ENCODE measurements at regions not wholly inside any gene's neighbourhood (a gene's known extent, or its start where the extent isn't known, plus 50 kb on each side); places are given as distances from the start of the nearest gene placed in this dataset.

- Histone ChIP-seq H3K36me3 (ENCODE audit: control insufficient read depth, insufficient read depth, low read length) (no peaks in the 10 kb centered on the region), H3K27ac (ENCODE audit: insufficient read depth, low read depth, low read length, poor library complexity, severe bottlenecking) (no peak overlapping the region), H3K9me3 (ENCODE audit: control insufficient read depth, low read length) (no peaks in the 10 kb centered on the region), H3K4me3 (ENCODE audit: insufficient read depth, low read depth, low read length) (no peak overlapping the region), H3K4me1 (ENCODE audit: control insufficient read depth, insufficient read depth, low read length) (no peaks in the 10 kb centered on the region), H3K27me3 (ENCODE audit: control insufficient read depth, insufficient read depth, low read length, poor library complexity, severe bottlenecking) (no peaks in the 10 kb centered on the region)
Measured at GRCh38 chr4:136651932-136652331, 880.4 kb downstream of the PCDH18 start.

GRCh38 chr4:136651278-136651667 is 881.0 kb downstream of the PCDH18 start:
- H3K4me1 ChIP-seq (ENCODE audit: control insufficient read depth, insufficient read depth, low read length) = no peaks in the 10 kb centered on the region
- H3K27ac ChIP-seq (ENCODE audit: insufficient read depth, low read depth, low read length, poor library complexity, severe bottlenecking) = no peak overlapping the region
- H3K4me3 ChIP-seq (ENCODE audit: insufficient read depth, low read depth, low read length) = no peak overlapping the region
- no peaks in the 10 kb centered on the region for H3K36me3 ChIP-seq (ENCODE audit: control insufficient read depth, insufficient read depth, low read length)
- no peaks in the 10 kb centered on the region for H3K9me3 ChIP-seq (ENCODE audit: control insufficient read depth, low read length)
- 87% methylated on average over 1 of the region's 1 CpG; no CpG with 5 or more reads in 1 of the 2 experiments for WGBS, 2 experiments
- no peaks in the 10 kb centered on the region for H3K27me3 ChIP-seq (ENCODE audit: control insufficient read depth, insufficient read depth, low read length, poor library complexity, severe bottlenecking)

GRCh38 chr4:136650541-136651277 is 881.6 kb downstream of the PCDH18 start:
- no peaks in the 10 kb centered on the region for H3K27me3 ChIP-seq (ENCODE audit: control insufficient read depth, insufficient read depth, low read length, poor library complexity, severe bottlenecking)
- H3K27ac ChIP-seq (ENCODE audit: insufficient read depth, low read depth, low read length, poor library complexity, severe bottlenecking) = no peak overlapping the region
- H3K9me3 ChIP-seq (ENCODE audit: control insufficient read depth, low read length) = no peaks in the 10 kb centered on the region
- H3K36me3 ChIP-seq (ENCODE audit: control insufficient read depth, insufficient read depth, low read length) = no peaks in the 10 kb centered on the region
- H3K4me1 ChIP-seq (ENCODE audit: control insufficient read depth, insufficient read depth, low read length) = no peaks in the 10 kb centered on the region
- H3K4me3 ChIP-seq (ENCODE audit: insufficient read depth, low read depth, low read length) = no peak overlapping the region
- WGBS, 2 experiments = 82 to 83% methylated on average over 4 to 5 of the region's 5 CpGs

GRCh38 chr4:136644279-136644678 is 888.0 kb downstream of the PCDH18 start:
- no peaks in the 10 kb centered on the region for H3K4me1 ChIP-seq (ENCODE audit: control insufficient read depth, insufficient read depth, low read length)
- no peaks in the 10 kb centered on the region for H3K9me3 ChIP-seq (ENCODE audit: control insufficient read depth, low read length)
- no peaks in the 10 kb centered on the region for H3K36me3 ChIP-seq (ENCODE audit: control insufficient read depth, insufficient read depth, low read length)
- no peak overlapping the region for H3K27ac ChIP-seq (ENCODE audit: insufficient read depth, low read depth, low read length, poor library complexity, severe bottlenecking)
- no peak overlapping the region for H3K4me3 ChIP-seq (ENCODE audit: insufficient read depth, low read depth, low read length)
- no peaks in the 10 kb centered on the region for H3K27me3 ChIP-seq (ENCODE audit: control insufficient read depth, insufficient read depth, low read length, poor library complexity, severe bottlenecking)

- Histone ChIP-seq H3K27ac (ENCODE audit: insufficient read depth, low read depth, low read length, poor library complexity, severe bottlenecking) (no peak overlapping the region), H3K27me3 (ENCODE audit: control insufficient read depth, insufficient read depth, low read length, poor library complexity, severe bottlenecking) (no peaks in the 10 kb centered on the region), H3K36me3 (ENCODE audit: control insufficient read depth, insufficient read depth, low read length) (no peaks in the 10 kb centered on the region), H3K4me3 (ENCODE audit: insufficient read depth, low read depth, low read length) (no peak overlapping the region), H3K9me3 (ENCODE audit: control insufficient read depth, low read length) (no peaks in the 10 kb centered on the region), H3K4me1 (ENCODE audit: control insufficient read depth, insufficient read depth, low read length) (no peaks in the 10 kb centered on the region)
- WGBS, 2 experiments = 93 to 97% methylated on average over 2 of the region's 2 CpGs
Measured at GRCh38 chr4:136643416-136643815, 888.9 kb downstream of the PCDH18 start.

GRCh38 chr4:136637071-136637777 is 895.1 kb downstream of the PCDH18 start:
- H3K27ac ChIP-seq (ENCODE audit: insufficient read depth, low read depth, low read length, poor library complexity, severe bottlenecking) = no peak overlapping the region
- 75 to 81% methylated on average over 9 of the region's 9 CpGs for WGBS, 2 experiments

GRCh38 chr4:136636155-136636554 is 896.1 kb downstream of the PCDH18 start:
- H3K27me3 ChIP-seq (ENCODE audit: control insufficient read depth, insufficient read depth, low read length, poor library complexity, severe bottlenecking) = no peaks in the 10 kb centered on the region
- no peaks in the 10 kb centered on the region for H3K36me3 ChIP-seq (ENCODE audit: control insufficient read depth, insufficient read depth, low read length)
- no peaks in the 10 kb centered on the region for H3K4me1 ChIP-seq (ENCODE audit: control insufficient read depth, insufficient read depth, low read length)
- 94% methylated on average over 10 of the region's 10 CpGs for WGBS, 2 experiments
- H3K27ac ChIP-seq (ENCODE audit: insufficient read depth, low read depth, low read length, poor library complexity, severe bottlenecking) = no peak overlapping the region
- no peak overlapping the region for H3K4me3 ChIP-seq (ENCODE audit: insufficient read depth, low read depth, low read length)
- no peaks in the 10 kb centered on the region for H3K9me3 ChIP-seq (ENCODE audit: control insufficient read depth, low read length)

More at GRCh38 chr4:136637071-136637777, 895.1 kb downstream of the PCDH18 start:
- no peaks in the 10 kb centered on the region for H3K9me3 ChIP-seq (ENCODE audit: control insufficient read depth, low read length)
- H3K4me1 ChIP-seq (ENCODE audit: control insufficient read depth, insufficient read depth, low read length) = no peaks in the 10 kb centered on the region
- H3K27me3 ChIP-seq (ENCODE audit: control insufficient read depth, insufficient read depth, low read length, poor library complexity, severe bottlenecking) = no peaks in the 10 kb centered on the region
- H3K4me3 ChIP-seq (ENCODE audit: insufficient read depth, low read depth, low read length) = no peak overlapping the region
- H3K36me3 ChIP-seq (ENCODE audit: control insufficient read depth, insufficient read depth, low read length) = no peaks in the 10 kb centered on the region

GRCh38 chr4:136634121-136634520 is 898.2 kb downstream of the PCDH18 start:
- no peaks in the 10 kb centered on the region for H3K27me3 ChIP-seq (ENCODE audit: control insufficient read depth, insufficient read depth, low read length, poor library complexity, severe bottlenecking)
- no peaks in the 10 kb centered on the region for H3K4me1 ChIP-seq (ENCODE audit: control insufficient read depth, insufficient read depth, low read length)
- 85 to 96% methylated on average over 2 of the region's 2 CpGs for WGBS, 2 experiments
- no peak overlapping the region for H3K27ac ChIP-seq (ENCODE audit: insufficient read depth, low read depth, low read length, poor library complexity, severe bottlenecking)
- no peak overlapping the region for H3K4me3 ChIP-seq (ENCODE audit: insufficient read depth, low read depth, low read length)
- H3K9me3 ChIP-seq (ENCODE audit: control insufficient read depth, low read length) = no peaks in the 10 kb centered on the region
- H3K36me3 ChIP-seq (ENCODE audit: control insufficient read depth, insufficient read depth, low read length) = no peaks in the 10 kb centered on the region

- H3K36me3 ChIP-seq (ENCODE audit: control insufficient read depth, insufficient read depth, low read length) = no peaks in the 10 kb centered on the region
- 83 to 98% methylated on average over 2 to 3 of the region's 3 CpGs for WGBS, 2 experiments
- no peaks in the 10 kb centered on the region for H3K27me3 ChIP-seq (ENCODE audit: control insufficient read depth, insufficient read depth, low read length, poor library complexity, severe bottlenecking)
- no peaks in the 10 kb centered on the region for H3K9me3 ChIP-seq (ENCODE audit: control insufficient read depth, low read length)
- H3K4me1 ChIP-seq (ENCODE audit: control insufficient read depth, insufficient read depth, low read length) = no peaks in the 10 kb centered on the region
- no peak overlapping the region for H3K4me3 ChIP-seq (ENCODE audit: insufficient read depth, low read depth, low read length)
- H3K27ac ChIP-seq (ENCODE audit: insufficient read depth, low read depth, low read length, poor library complexity, severe bottlenecking) = no peak overlapping the region
Measured at GRCh38 chr4:136599890-136600289, 932.4 kb downstream of the PCDH18 start.

GRCh38 chr4:136590440-136590839 is 941.9 kb downstream of the PCDH18 start:
- no peak overlapping the region for H3K4me3 ChIP-seq (ENCODE audit: insufficient read depth, low read depth, low read length)
- H3K27me3 ChIP-seq (ENCODE audit: control insufficient read depth, insufficient read depth, low read length, poor library complexity, severe bottlenecking) = no peaks in the 10 kb centered on the region
- WGBS, 2 experiments = 93 to 95% methylated on average over 1 of the region's 1 CpG
- no peaks in the 10 kb centered on the region for H3K36me3 ChIP-seq (ENCODE audit: control insufficient read depth, insufficient read depth, low read length)
- H3K9me3 ChIP-seq (ENCODE audit: control insufficient read depth, low read length) = no peaks in the 10 kb centered on the region
- H3K4me1 ChIP-seq (ENCODE audit: control insufficient read depth, insufficient read depth, low read length) = no peaks in the 10 kb centered on the region
- no peak overlapping the region for H3K27ac ChIP-seq (ENCODE audit: insufficient read depth, low read depth, low read length, poor library complexity, severe bottlenecking)
